H54 (cell line): ENCODE measurements at regions not wholly inside any gene's neighbourhood (a gene's known extent, or its start where the extent isn't known, plus 50 kb on each side); places are given as distances from the start of the nearest gene placed in this dataset.

Source experiments
- DNase-seq: peaks from one replicate; pipeline ENCODE4 v3.0.0; 2011; ENCODE audit warnings: low spot score, mixed read lengths; ENCODE audit not compliant: insufficient read length
- FAIRE-seq: peaks from 3 replicates; lab custom pipeline; 2011; peaks lifted over from hg19 to GRCh38; lab: Jason Lieb, UNC
- POLR2A ChIP-seq: IDR thresholded peaks from 2 replicates; pipeline ENCODE4 v1.6.1; 2011; ENCODE audit warnings: low read depth, mild to moderate bottlenecking, low read length

- DNase-seq (no peak), FAIRE-seq (no peak)
- TF ChIP-seq POLR2A = no peak
Observed at GRCh38 chr3:178236555-178237277, 299.5 kb upstream of the KCNMB2 start.

GRCh38 chr3:178238179-178238578 is 298.1 kb upstream of the KCNMB2 start:
- DNase-seq (no peak), FAIRE-seq (no peak)
- no peak for TF ChIP-seq POLR2A

GRCh38 chr3:178244733-178245709 is 291.2 kb upstream of the KCNMB2 start:
- DNase-seq (no peak), FAIRE-seq (no peak)
- TF ChIP-seq POLR2A = no peak

- TF ChIP-seq POLR2A = no peak
- DNase-seq (no peak), FAIRE-seq (no peak)
Observed at GRCh38 chr3:178246004-178246403, 290.2 kb upstream of the KCNMB2 start.

GRCh38 chr3:178255315-178255714 is 280.9 kb upstream of the KCNMB2 start:
- DNase-seq = no peak
- TF ChIP-seq POLR2A = no peak

GRCh38 chr3:178257491-178257890 is 278.7 kb upstream of the KCNMB2 start:
- no peak for TF ChIP-seq POLR2A
- FAIRE-seq = no peak
- DNase-seq = no peak

More at GRCh38 chr3:178255315-178255714, 280.9 kb upstream of the KCNMB2 start:
- FAIRE-seq = no peak

GRCh38 chr3:178258121-178258520 is 278.1 kb upstream of the KCNMB2 start:
- DNase-seq = no peak
- no peak for TF ChIP-seq POLR2A
- FAIRE-seq = no peak

- FAIRE-seq (no peak), DNase-seq (no peak)
- no peak for TF ChIP-seq POLR2A
Observed at GRCh38 chr3:178259703-178260102, 276.5 kb upstream of the KCNMB2 start.

GRCh38 chr3:178260887-178261565 is 275.2 kb upstream of the KCNMB2 start:
- TF ChIP-seq POLR2A = no peak
- FAIRE-seq = no peak
- DNase-seq = no peak

- DNase-seq (no peak), FAIRE-seq (no peak)
- TF ChIP-seq POLR2A = no peak
Observed at GRCh38 chr3:178263236-178263916, 272.9 kb upstream of the KCNMB2 start.

GRCh38 chr3:178267158-178267844 is 268.9 kb upstream of the KCNMB2 start:
- DNase-seq = no peak
- no peak for FAIRE-seq
- no peak for TF ChIP-seq POLR2A

- DNase-seq (no peak), FAIRE-seq (no peak)
- no peak for TF ChIP-seq POLR2A
Observed at GRCh38 chr3:178270838-178271237, 265.4 kb upstream of the KCNMB2 start.
